ENCODE measurements at regions not wholly inside any gene's neighbourhood (a gene's known extent, or its start where the extent isn't known, plus 50 kb on each side); places are given as distances from the start of the nearest gene placed in this dataset.

DNA sequence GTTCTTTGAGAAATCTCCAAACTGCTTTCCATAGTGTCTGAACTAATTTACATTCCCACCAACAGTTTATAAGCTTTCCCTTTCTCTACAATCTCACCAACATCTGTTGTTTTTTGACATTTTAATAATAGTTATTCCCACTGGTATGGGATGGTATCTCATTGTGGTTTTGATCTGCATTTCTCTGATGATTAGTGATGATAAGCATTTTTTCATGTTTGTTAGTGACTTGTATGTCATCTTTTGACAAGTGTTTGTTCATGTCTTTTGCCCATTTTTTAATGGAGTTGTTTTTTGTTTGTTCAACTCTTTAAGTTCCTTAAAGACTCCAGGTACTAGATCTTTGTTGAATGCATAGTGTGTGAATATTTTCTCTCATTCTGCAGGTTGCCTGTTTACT, 116.6 kb upstream of the TSC22D2 start:
- TF ChIP-seq, protein P1, sequence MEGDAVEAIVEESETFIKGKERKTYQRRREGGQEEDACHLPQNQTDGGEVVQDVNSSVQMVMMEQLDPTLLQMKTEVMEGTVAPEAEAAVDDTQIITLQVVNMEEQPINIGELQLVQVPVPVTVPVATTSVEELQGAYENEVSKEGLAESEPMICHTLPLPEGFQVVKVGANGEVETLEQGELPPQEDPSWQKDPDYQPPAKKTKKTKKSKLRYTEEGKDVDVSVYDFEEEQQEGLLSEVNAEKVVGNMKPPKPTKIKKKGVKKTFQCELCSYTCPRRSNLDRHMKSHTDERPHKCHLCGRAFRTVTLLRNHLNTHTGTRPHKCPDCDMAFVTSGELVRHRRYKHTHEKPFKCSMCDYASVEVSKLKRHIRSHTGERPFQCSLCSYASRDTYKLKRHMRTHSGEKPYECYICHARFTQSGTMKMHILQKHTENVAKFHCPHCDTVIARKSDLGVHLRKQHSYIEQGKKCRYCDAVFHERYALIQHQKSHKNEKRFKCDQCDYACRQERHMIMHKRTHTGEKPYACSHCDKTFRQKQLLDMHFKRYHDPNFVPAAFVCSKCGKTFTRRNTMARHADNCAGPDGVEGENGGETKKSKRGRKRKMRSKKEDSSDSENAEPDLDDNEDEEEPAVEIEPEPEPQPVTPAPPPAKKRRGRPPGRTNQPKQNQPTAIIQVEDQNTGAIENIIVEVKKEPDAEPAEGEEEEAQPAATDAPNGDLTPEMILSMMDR (IDR thresholded peaks at IDR 0.05; ENCODE audit: insufficient read depth, low read length, poor library complexity, severe bottlenecking) = no peak
- no peak for TF ChIP-seq EZH2phosphoT487 (conservative IDR thresholded peaks at IDR 0.05; ENCODE audit: low read length)
